Pulmonary artery endothelial cell (primary cell): ENCODE measurements at regions not wholly inside any gene's neighbourhood (a gene's known extent, or its start where the extent isn't known, plus 50 kb on each side); places are given as distances from the start of the nearest gene placed in this dataset.
A peak's percentile ranks its signal among the peaks of the same experiment; 100 is the strongest.
"Not testable (repeated sequence)": the region's sequence is repeated elsewhere in the genome, so short reads cannot be mapped to it uniquely, and the experiment has no call there.

ENCODE experiments used
- DNase-seq: peaks from one replicate; pipeline ENCODE4 v3.0.0-alpha.2; 2011; ENCODE audit warnings: low read depth, low spot score

- no peak for DNase-seq
Observed at GRCh38 chr3:191740712-191741111, 279.7 kb downstream of the PYDC2 start.

- not testable (repeated sequence) for DNase-seq
Observed at GRCh38 chr3:191741847-191742350, 280.9 kb downstream of the PYDC2 start.

GRCh38 chr3:191743283-191743682, 282.3 kb downstream of the PYDC2 start:
- no peak for DNase-seq

- no peak for DNase-seq
Observed at GRCh38 chr3:191750618-191751017, 289.7 kb downstream of the PYDC2 start.

GRCh38 chr3:191753196-191753595, 292.2 kb downstream of the PYDC2 start:
- no peak for DNase-seq

GRCh38 chr3:191761906-191762305, 300.9 kb downstream of the PYDC2 start:
- no peak for DNase-seq

- peak; percentile 37 for DNase-seq
Observed at GRCh38 chr3:191762323-191762960, 301.5 kb downstream of the PYDC2 start.

GRCh38 chr3:191768421-191768820, 307.5 kb downstream of the PYDC2 start:
- DNase-seq = no peak

GRCh38 chr3:191770541-191770940, 309.6 kb downstream of the PYDC2 start:
- DNase-seq = no peak

GRCh38 chr3:191774485-191774884, 313.5 kb downstream of the PYDC2 start:
- DNase-seq = no peak

GRCh38 chr3:191775451-191776233, 314.7 kb downstream of the PYDC2 start:
- DNase-seq = no peak

- no peak for DNase-seq
Observed at GRCh38 chr3:191781044-191781443, 320.1 kb downstream of the PYDC2 start.

GRCh38 chr3:191783024-191783423, 322.1 kb downstream of the PYDC2 start:
- no peak for DNase-seq

GRCh38 chr3:191790934-191791333, 330.0 kb downstream of the PYDC2 start:
- no peak for DNase-seq

GRCh38 chr3:191792580-191792979, 331.6 kb downstream of the PYDC2 start:
- peak; percentile 20 for DNase-seq

GRCh38 chr3:191795196-191795595, 334.2 kb downstream of the PYDC2 start:
- DNase-seq = no peak

GRCh38 chr3:191797271-191797670, 336.3 kb downstream of the PYDC2 start:
- no peak for DNase-seq

- no peak for DNase-seq
Observed at GRCh38 chr3:191802671-191803070, 341.7 kb downstream of the PYDC2 start.

- DNase-seq = no peak
Observed at GRCh38 chr3:191804935-191805334, 344.0 kb downstream of the PYDC2 start.

- no peak for DNase-seq
Observed at GRCh38 chr3:191808073-191808472, 347.1 kb downstream of the PYDC2 start.

- DNase-seq = no peak
Observed at GRCh38 chr3:191809326-191809949, 348.5 kb downstream of the PYDC2 start.

- DNase-seq = no peak
Observed at GRCh38 chr3:191813245-191813644, 352.3 kb downstream of the PYDC2 start.
